H1 (cell line): ENCODE measurements at regions not wholly inside any gene's neighbourhood (a gene's known extent, or its start where the extent isn't known, plus 50 kb on each side); places are given as distances from the start of the nearest gene placed in this dataset.

Experiments
- CTCF ChIA-PET: fragments of 300-600 bp; sonication (Branson Sonifier 250); formaldehyde crosslinking; loops from one replicate; lab custom pipeline; 2021; ENCODE audit not compliant: partially characterized antibody; lab: Charles Lee
- POLR2A ChIA-PET: fragments of 300-600 bp; sonication (Branson Sonifier 250); formaldehyde crosslinking; loops from one replicate; lab custom pipeline; 2021; ENCODE audit warnings: inconsistent platforms; ENCODE audit not compliant: partially characterized antibody; lab: Charles Lee
- DNase-seq, 2 experiments: peaks; one replicate each; pipeline versions ENCODE4 v3.0.0 to v3.0.0-alpha.2; 2010 to 2022; ENCODE audit warnings: low spot score in 2 of 2, low read depth in 1 of 2, mixed read lengths in 1 of 2
- FAIRE-seq: peaks from 2 replicates; lab custom pipeline; 2011; peaks lifted over from hg19 to GRCh38; lab: Jason Lieb, UNC
- H2AFZ ChIP-seq: 2 replicates; pipeline ENCODE4 v1.8.1; 2012; ENCODE audit warnings: low read length, inconsistent platforms
- H2AK5ac ChIP-seq: 2 replicates; pipeline ENCODE4 v1.6.1; 2013; ENCODE audit warnings: low read depth, low read length
- H2BK120ac ChIP-seq: replicated peaks from 2 replicates; pipeline ENCODE3; 2013; ENCODE audit warnings: low read depth, low read length, inconsistent platforms
- H2BK12ac ChIP-seq: 2 replicates; pipeline ENCODE4 v1.6.1; 2013; ENCODE audit warnings: low read depth, low read length
- H2BK15ac ChIP-seq: 2 replicates; pipeline ENCODE4 v1.6.1; 2013; ENCODE audit warnings: low read length
- H2BK20ac ChIP-seq: 2 replicates; pipeline ENCODE4 v1.6.1; 2013; ENCODE audit warnings: low read length
- H2BK5ac ChIP-seq: 2 replicates; pipeline ENCODE4 v1.6.1; 2013; ENCODE audit warnings: low read depth, low read length
- H3K14ac ChIP-seq: 2 replicates; pipeline ENCODE4 v1.6.1; 2013; ENCODE audit warnings: inconsistent platforms; ENCODE audit not compliant: insufficient read length
- H3K18ac ChIP-seq: 2 replicates; pipeline ENCODE4 v1.6.1; 2013; ENCODE audit warnings: low read length; ENCODE audit errors: extremely low read depth
- H3K23ac ChIP-seq: 2 replicates; pipeline ENCODE4 v1.6.1; 2013; ENCODE audit warnings: inconsistent platforms; ENCODE audit not compliant: insufficient read length
- H3K23me2 ChIP-seq: 2 replicates; pipeline ENCODE4 v1.6.1; 2013; ENCODE audit warnings: low read depth, low read length
- H3K27ac ChIP-seq: 2 replicates; pipeline ENCODE4 v1.6.1; 2011; ENCODE audit warnings: low read depth, low read length, inconsistent platforms
- H3K27me3 ChIP-seq, 4 experiments: replicated peaks in 1 of 4; 1 replicate in 1 of 4; 2 replicates in 3 of 4; pipeline versions ENCODE4 v1.6.1 to v1.8.1; 2011 to 2013; ENCODE audit warnings: low read length in 3 of 4, mild to moderate bottlenecking in 3 of 4, inconsistent platforms in 2 of 4, mixed read lengths in 2 of 4, moderate library complexity in 1 of 4; ENCODE audit not compliant: control insufficient read depth in 3 of 4, insufficient read depth in 3 of 4; ENCODE audit errors: extremely low read depth in 1 of 4
- H3K36me3 ChIP-seq, 4 experiments: 2 replicates each; pipeline versions ENCODE4 v1.6.1 to v1.8.1; 2011 to 2013; ENCODE audit warnings: mild to moderate bottlenecking in 4 of 4, low read length in 3 of 4, moderate library complexity in 2 of 4, control low read depth in 1 of 4, inconsistent platforms in 1 of 4; ENCODE audit not compliant: insufficient read depth in 4 of 4, control insufficient read depth in 2 of 4
- H3K4ac ChIP-seq: replicated peaks from 2 replicates; pipeline ENCODE3; 2013; ENCODE audit warnings: low read length, low read depth, mixed read lengths, inconsistent platforms; ENCODE audit not compliant: insufficient read length
- H3K4me1 ChIP-seq, 4 experiments: replicated peaks in 1 of 4; 1 replicate in 1 of 4; 2 replicates in 3 of 4; pipeline versions ENCODE4 v1.6.1 to v1.8.1; 2011 to 2013; ENCODE audit warnings: low read length in 3 of 4, inconsistent platforms in 2 of 4, mixed read lengths in 1 of 4; ENCODE audit not compliant: insufficient read depth in 4 of 4, control insufficient read depth in 3 of 4
- H3K4me2 ChIP-seq, 2 experiments: 2 replicates each; pipeline versions ENCODE4 v1.6.1 to v1.8.1; 2011 to 2013; ENCODE audit warnings: low read depth in 2 of 2, low read length in 2 of 2, control low read depth in 1 of 2, inconsistent platforms in 1 of 2, mild to moderate bottlenecking in 1 of 2; ENCODE audit not compliant: insufficient read depth in 1 of 2
- H3K4me3 ChIP-seq, 4 experiments: fragments of 200-600, 300-600 bp in 1 of 4; sonication (generic), shearing (Covaris generic), sonication (Bioruptor Twin) in 1 of 4; 2 replicates each; pipeline versions ENCODE4 v1.5.1 to v1.8.1; 2011 to 2016; ENCODE audit warnings: low read length in 4 of 4, low read depth in 3 of 4, control low read depth in 2 of 4, inconsistent platforms in 2 of 4, mild to moderate bottlenecking in 2 of 4, mixed read lengths in 1 of 4, moderate library complexity in 1 of 4; ENCODE audit not compliant: insufficient read depth in 2 of 4; ENCODE audit errors: extremely low read depth in 1 of 4
- H3K56ac ChIP-seq: replicated peaks from 2 replicates; pipeline ENCODE3; 2013; ENCODE audit warnings: low read depth, mild to moderate bottlenecking, mixed read lengths, low read length, inconsistent platforms; ENCODE audit not compliant: insufficient read length
- H3K79me1 ChIP-seq: 2 replicates; pipeline ENCODE4 v1.6.1; 2013; ENCODE audit warnings: low read depth, low read length, control low read depth
- H3K79me2 ChIP-seq, 2 experiments: 2 replicates each; pipeline versions ENCODE4 v1.6.1 to v1.8.1; 2012 to 2013; ENCODE audit warnings: low read length in 2 of 2, mild to moderate bottlenecking in 2 of 2, inconsistent platforms in 1 of 2; ENCODE audit not compliant: insufficient read depth in 2 of 2, control insufficient read depth in 1 of 2
- H3K9ac ChIP-seq, 4 experiments: replicated peaks in 1 of 4; 1 replicate in 1 of 4; 2 replicates in 3 of 4; pipeline versions ENCODE4 v1.6.1 to v1.8.1; 2011 to 2013; ENCODE audit warnings: low read depth in 3 of 4, low read length in 3 of 4, control low read depth in 2 of 4, mild to moderate bottlenecking in 2 of 4, moderate library complexity in 2 of 4, inconsistent platforms in 1 of 4; ENCODE audit errors: extremely low read depth in 1 of 4
- H3K9me3 ChIP-seq, 2 experiments: 2 replicates each; pipeline versions ENCODE4 v1.6.1 to v1.8.1; 2012 to 2013; ENCODE audit warnings: mild to moderate bottlenecking in 2 of 2, moderate library complexity in 2 of 2, control low read depth in 1 of 2, inconsistent platforms in 1 of 2, low read depth in 1 of 2, low read length in 1 of 2, mixed read lengths in 1 of 2; ENCODE audit not compliant: insufficient read depth in 2 of 2
- H4K20me1 ChIP-seq, 2 experiments: replicated peaks in 1 of 2; 2 replicates each; pipeline versions ENCODE3 to v1.8.1; 2011 to 2013; ENCODE audit warnings: inconsistent platforms in 2 of 2, low read length in 2 of 2, mild to moderate bottlenecking in 1 of 2; ENCODE audit not compliant: insufficient read depth in 2 of 2, control insufficient read depth in 1 of 2
- H4K5ac ChIP-seq: 2 replicates; pipeline ENCODE4 v1.6.1; 2013; ENCODE audit warnings: low read length, low read depth, mixed read lengths, inconsistent platforms; ENCODE audit not compliant: insufficient read length
- H4K8ac ChIP-seq: 2 replicates; pipeline ENCODE4 v1.8.0; 2013; ENCODE audit warnings: mild to moderate bottlenecking, moderate library complexity, low read length, inconsistent platforms; ENCODE audit not compliant: insufficient read depth; ENCODE audit errors: extremely low read depth
- H4K91ac ChIP-seq: replicated peaks from 2 replicates; pipeline ENCODE3; 2013; ENCODE audit warnings: low read length, mixed read lengths, inconsistent platforms; ENCODE audit not compliant: insufficient read length
- BRCA1 ChIP-seq: IDR thresholded peaks from 2 replicates; pipeline ENCODE4 v1.6.1; 2012; ENCODE audit warnings: low read depth, low read length, improper control_type of control experiment
- SP2 ChIP-seq: IDR thresholded peaks from 2 replicates; pipeline ENCODE4 v1.6.1; 2012; ENCODE audit warnings: mild to moderate bottlenecking, low read length, inconsistent platforms
- WGBS, 2 experiments: shearing (Covaris generic) in 1 of 2; methylation state at CpG; one replicate each; pipeline versions ENCODE4 v1.1.6 to v1.1.7; 2013 to 2015; ENCODE audit warnings: low lambda C conversion rate in 2 of 2, mixed read lengths in 2 of 2, inconsistent platforms in 1 of 2, low coverage in 1 of 2, missing lambda C conversion rate in 1 of 2; ENCODE audit not compliant: insufficient replicate concordance in 2 of 2, insufficient coverage in 1 of 2, insufficient read length in 1 of 2; ENCODE audit errors: extremely low coverage in 1 of 2, missing lambda C conversion rate in 1 of 2; 5-methylcytosine and 5-hydroxymethylcytosine counted together

GRCh38 chr2:5467178-5467905 is 224.8 kb upstream of the SOX11 start:
- Histone ChIP-seq H2BK12ac (no peak overlapping the region), H3K18ac (no peak overlapping the region), H2BK20ac (no peak overlapping the region), H4K5ac (no peak overlapping the region), H3K27ac (no peak overlapping the region), H3K79me1 (no peaks in the 10 kb centered on the region), H4K20me1 (no peaks in the 10 kb centered on the region), H2AFZ (no peak overlapping the region), H3K9ac (no peak overlapping the region), H3K4me3 (no peak overlapping the region), H4K8ac (no peak overlapping the region), H3K56ac (no peak overlapping the region), H2BK120ac (no peak overlapping the region), H2AK5ac (no peak overlapping the region), H3K4ac (no peak overlapping the region), H3K23ac (no peak overlapping the region), H4K91ac (no peak overlapping the region), H3K27me3 (no peaks in the 10 kb centered on the region), H3K14ac (no peak overlapping the region), H3K36me3 (no peaks in the 10 kb centered on the region), H3K4me2 (no peak overlapping the region), H3K4me1 (peaks cover 0 to 10% (median 2%) of the 10 kb centered on the region in 4 experiments; a peak in 4 of 7 replicates), H3K23me2 (no peaks in the 10 kb centered on the region; the same call in 1 of the 2 replicates), H3K79me2 (no peaks in the 10 kb centered on the region), H2BK15ac (0 out of 2 replicates have a peak overlapping the region, but pooled peaks have one; percentile 18), H2BK5ac (no peak overlapping the region), H3K9me3 (no peaks in the 10 kb centered on the region)
- WGBS, 2 experiments, result 87% methylated on average over 15 of the region's 15 CpGs; no CpG with 5 or more reads in 1 of the 2 experiments
- DNase-seq (no peak), FAIRE-seq (no peak)
- TF ChIP-seq SP2 (no peak), BRCA1 (no peak)
- ChIA-PET POLR2A (no interaction called here), CTCF (interaction anchor here (0.9 kb wide), 1 partner anchor 72 kb away, joined by 3 read pairs; no protein-coding TSS in a partner anchor)
